ENCODE measurements at regions not wholly inside any gene's neighbourhood (a gene's known extent, or its start where the extent isn't known, plus 50 kb on each side); places are given as distances from the start of the nearest gene placed in this dataset.
"Not testable (repeated sequence)": the region's sequence is repeated elsewhere in the genome, so short reads cannot be mapped to it uniquely, and the experiment has no call there.

DNA sequence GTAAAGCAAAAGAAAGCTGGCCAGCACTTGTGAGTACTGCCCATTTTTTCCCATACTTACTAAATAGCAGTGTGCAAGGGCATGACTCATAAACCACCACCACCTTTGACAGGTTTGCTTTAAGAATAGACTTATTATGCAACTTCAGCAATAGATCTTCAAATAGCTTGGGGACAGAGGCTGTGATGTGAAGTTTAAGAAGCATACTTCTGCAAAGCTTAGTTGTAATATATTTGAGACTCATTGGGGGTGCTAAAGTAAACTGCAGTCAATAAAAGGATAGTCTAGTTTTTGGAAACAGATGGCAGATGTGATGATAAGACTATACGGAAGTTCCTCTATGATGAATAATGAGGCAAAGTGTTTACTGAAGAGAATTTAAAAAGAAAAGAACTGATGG lies 210.0 kb downstream of the PLA2G4A start:
- DNase-seq (ENCODE audit: low read depth, low spot score) = peak; percentile 73
- H3K27ac ChIP-seq = no peak overlapping the region

DNA sequence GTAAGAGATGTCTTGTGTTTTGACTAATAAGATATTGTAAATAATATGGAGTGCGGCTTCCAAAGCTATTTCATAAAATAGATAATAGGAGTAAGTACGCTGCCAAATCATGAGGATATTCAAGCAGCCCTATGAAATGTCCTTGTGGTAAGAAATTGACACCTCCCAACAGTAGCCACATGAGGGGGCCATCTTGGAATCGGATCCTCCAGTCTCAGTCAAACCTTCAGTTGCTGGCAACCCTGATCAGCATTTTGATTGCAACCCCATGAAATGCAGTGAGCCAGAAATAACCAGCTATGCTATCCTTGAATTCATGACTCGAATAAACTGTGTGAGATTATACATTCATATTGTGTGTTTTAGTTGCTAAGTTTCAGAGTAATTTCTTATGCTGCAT lies 212.4 kb downstream of the PLA2G4A start:
- no peak overlapping the region for H3K27ac ChIP-seq
- no peak for DNase-seq (ENCODE audit: low read depth, low spot score)

DNA sequence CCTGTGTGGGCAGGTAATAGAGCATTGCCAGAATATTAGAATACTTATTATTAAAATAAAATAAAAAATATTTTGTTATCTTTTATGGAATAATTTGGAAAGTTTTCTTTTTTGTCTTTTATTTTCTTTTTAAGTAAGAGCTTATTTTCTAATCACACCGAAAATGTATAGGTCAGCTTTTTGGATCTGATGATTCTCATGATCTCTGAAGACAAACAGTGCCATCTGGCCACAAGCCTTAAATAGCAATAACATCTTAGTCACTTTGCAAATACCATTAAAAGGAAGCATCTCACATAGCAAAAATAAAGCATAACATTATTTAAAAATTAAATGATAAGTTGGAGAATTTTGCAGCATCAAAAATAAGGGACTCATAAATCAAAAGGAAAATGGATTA lies 213.8 kb downstream of the PLA2G4A start:
- no peak for DNase-seq (ENCODE audit: low read depth, low spot score)
- no peak overlapping the region for H3K27ac ChIP-seq

DNA sequence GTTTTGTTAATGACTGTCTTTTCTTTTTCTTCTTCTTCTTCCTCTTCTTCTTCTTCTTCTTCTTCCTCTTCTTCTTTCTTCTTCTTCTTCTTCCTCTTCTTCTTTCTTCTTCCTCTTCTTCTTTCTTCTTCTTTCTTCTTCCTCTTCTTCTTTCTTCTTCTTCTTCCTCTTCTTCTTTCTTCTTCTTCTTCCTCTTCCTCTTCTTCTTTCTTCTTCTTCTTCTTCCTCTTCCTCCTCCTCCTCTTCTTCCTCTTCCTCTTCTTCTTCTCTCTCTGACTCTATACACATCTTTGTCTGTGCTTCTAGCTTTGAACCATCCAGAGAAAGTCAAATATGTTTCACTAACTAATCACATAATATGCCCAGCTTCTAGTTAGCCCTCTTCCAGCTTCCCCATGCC lies 214.7 kb downstream of the PLA2G4A start:
- not testable (repeated sequence) for DNase-seq (ENCODE audit: low read depth, low spot score); H3K27ac ChIP-seq

DNA sequence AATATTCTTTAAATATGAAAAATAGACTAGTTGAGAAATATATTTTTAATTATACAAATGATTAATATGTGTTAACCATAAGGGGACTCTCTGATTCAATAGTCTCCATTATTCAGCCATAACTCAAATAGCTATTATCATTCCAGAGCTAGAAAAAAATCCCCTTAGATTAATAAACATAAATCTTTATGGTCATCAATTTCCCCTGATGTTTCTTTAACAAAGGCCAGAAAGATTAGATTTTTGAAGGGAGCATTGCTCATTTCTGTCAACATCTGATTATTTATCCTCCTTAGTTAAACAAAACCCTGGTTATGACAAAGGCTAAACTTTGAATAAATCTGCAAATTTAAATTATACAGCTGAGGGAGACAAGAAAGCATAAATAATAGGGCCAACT lies 215.7 kb downstream of the PLA2G4A start:
- no peak overlapping the region for H3K27ac ChIP-seq
- no peak for DNase-seq (ENCODE audit: low read depth, low spot score)

DNA sequence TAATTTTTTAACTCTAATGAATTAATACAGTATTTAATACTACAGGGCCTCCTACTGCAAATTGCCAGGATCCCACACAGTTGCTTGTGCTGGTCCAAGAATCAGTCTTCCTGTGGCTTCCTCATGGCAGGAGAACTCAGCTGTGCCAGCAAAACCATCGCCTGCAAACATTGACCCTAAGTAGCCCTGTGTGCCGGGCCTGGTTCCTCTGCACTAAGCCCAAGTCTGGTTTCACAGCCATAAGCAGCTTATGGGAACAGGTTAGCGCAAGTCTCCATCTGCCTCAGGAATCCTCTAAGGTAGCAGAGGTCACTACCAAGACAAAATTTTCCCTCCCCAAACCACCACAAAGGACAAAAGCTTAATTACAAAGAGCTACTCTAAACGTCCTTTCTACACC lies 216.6 kb downstream of the PLA2G4A start:
- no peak overlapping the region for H3K27ac ChIP-seq
- no peak for DNase-seq (ENCODE audit: low read depth, low spot score)

DNA sequence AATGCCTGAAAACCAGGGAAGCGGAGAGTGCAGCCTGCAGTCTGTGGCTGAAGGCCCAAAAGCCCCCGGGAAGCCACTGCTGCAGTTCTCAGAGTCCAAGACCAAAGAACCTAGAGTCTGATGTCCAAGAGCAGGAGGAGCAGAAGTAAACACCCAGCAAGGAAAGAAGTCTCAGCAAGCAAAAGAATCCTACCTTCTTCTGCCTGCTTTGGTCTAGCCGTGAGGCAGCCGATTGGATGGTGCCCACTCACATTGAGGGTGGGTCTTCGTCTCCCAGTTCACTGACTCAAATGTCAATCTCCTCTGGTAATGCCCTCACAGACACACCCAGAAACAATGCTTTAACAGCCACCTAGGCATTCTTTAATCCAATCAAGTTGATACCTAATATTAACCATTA lies 217.5 kb downstream of the PLA2G4A start:
- H3K27ac ChIP-seq = no peak overlapping the region
- no peak for DNase-seq (ENCODE audit: low read depth, low spot score)

DNA sequence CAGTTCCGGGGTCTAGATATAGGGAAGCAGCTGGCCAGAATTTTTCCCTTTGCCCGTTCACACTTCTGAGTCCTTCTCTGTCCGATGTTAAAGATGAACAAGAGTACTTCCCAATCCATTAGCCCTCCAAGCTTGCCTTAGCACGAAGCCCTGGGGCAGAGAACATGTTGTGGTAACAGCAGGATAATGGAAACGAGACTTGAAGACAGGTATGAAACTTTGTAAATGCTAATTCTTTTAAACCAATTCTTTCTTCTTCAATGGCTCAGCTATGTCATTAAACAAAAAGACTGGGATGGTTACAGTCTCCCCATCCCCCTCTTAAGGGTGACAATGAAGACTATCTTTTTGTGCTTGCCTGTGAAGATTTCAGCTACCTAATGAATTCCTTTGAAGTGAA lies 218.5 kb downstream of the PLA2G4A start:
- no peak overlapping the region for H3K27ac ChIP-seq
- no peak for DNase-seq (ENCODE audit: low read depth, low spot score)

DNA sequence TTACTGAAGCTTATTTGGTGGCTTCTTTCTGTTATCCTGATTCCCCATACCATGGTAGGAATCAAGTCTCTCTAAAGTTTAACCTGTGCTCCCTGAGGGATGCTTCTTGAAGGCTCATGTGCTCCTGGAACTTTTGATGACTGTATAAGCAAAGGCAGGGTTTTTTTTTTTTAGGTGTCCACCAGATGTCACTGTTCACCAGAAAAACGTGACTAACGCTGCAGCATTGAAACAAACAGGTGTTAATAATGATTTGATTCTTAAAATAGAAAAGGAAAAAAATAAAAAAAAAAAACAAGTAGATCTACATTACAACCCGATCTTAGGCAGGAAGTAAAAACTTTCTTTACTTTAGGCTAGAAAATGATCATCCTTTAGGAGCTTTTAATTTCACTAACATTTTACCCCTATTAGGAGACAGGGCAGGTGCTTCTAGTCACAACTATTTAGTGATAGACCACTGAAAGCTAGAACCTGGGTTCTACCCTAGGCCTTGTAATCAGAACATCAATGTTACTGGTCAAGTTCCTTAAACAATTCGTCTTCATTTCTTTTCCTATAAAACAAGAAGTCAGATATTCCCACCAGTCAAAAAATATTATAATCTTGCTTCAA lies 223.0 kb downstream of the PLA2G4A start:
- no peak for DNase-seq (ENCODE audit: low read depth, low spot score)
- H3K27ac ChIP-seq = no peak overlapping the region

DNA sequence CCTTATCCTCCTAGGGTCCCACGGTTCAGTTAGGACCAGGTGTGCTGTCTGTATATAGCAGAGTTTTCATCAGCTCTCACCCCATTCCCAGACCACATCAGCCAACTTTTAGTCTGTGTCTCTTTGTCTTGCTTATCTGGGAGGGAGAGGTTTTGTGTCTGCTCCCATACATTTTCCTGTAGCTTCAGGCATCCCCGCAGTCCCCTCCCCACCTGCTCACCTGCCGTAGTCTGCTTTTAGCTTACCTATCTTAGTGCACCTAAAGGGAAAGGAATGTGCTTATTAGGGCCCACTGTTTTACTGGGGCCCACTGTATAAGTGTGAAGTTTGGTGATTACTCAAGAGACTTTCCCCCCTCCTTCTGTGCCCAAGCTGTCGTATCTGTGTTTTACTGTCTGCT lies 225.1 kb downstream of the PLA2G4A start:
- DNase-seq (ENCODE audit: low read depth, low spot score) = no peak

DNA sequence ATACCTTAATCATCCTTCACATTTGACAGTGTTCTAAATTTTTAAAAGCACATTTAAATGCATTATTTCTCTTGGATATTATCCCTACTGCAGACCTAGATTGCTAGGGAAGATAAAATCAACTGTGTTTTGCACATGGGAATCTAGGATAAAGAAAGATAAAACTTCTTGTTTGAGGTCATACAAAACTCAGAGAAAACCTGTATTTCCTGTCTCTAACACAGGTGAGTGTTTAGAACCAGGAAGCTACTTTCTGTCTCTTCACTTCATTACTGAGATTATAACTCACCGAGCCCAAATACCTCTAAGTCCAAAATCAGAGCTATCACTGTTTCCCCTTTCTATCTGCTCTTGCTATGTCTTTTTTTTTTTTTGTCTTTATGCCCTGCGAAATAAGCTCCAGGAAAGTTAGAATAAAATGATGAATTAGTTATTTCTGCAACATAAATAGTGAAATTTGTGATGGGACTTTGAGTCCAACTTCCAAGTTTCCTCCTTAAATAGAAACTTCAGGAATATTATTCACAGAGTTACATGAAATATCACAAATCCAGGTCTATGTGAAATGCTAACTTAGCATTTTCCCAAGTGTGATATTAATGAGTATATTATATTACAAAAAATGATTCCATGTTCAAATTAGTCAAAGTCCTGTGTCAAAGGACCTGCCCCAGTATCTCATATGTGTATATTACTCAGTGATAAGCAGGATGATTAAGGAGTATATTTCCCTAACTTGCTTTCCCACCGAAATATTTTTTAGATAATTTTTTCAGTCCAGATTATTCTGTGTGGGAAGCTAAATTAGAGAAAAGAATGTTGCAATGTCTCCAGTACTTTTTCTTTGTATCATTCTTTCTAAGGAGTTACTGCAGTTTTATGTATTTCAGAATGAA lies 226.4 kb downstream of the PLA2G4A start:
- no peak for DNase-seq (ENCODE audit: low read depth, low spot score)

More for the DNA sequence above, 225.1 kb downstream of the PLA2G4A start:
- no peak overlapping the region for H3K27ac ChIP-seq

DNA sequence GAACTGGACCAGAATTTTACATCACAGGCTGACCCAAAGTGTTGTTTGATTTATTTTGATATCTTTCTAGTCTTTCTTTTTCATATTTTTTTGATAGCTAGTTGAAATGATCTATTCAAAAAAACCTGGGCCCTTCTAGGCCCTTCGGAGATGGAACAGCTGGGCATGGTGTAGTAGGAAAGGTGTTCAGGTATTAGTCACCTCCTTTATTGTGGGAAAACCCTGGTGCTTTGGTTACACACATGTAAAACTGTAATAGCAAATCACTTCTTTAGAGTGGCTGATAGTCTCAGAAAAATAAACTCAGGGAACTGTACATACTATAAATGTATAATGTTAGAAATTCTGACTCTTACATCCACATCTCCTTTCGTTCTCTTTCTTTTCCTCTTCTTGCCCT lies 234.5 kb downstream of the PLA2G4A start:
- H3K27ac ChIP-seq = no peak overlapping the region
- DNase-seq (ENCODE audit: low read depth, low spot score) = no peak

More for the DNA sequence above, 226.4 kb downstream of the PLA2G4A start:
- no peak overlapping the region for H3K27ac ChIP-seq

DNA sequence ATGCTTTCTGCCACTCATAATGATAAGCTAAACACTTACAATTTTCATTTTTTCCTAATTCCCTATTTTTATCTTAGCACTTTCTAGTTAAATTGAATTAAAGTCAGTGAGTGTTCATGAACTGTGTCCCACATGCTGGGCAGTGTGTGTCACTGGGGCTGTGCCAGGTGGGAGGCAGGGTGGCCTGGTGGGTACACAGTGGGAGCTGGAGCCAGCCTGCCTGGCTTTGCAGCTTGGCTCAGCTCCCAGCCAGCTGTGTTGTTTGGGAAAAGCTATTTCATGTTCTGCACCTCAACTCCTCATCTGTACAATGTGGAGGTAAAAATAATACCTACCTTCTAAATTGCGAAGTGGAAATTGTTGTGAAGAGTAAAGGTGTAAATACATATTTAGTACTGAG lies 238.4 kb downstream of the PLA2G4A start:
- no peak for DNase-seq (ENCODE audit: low read depth, low spot score)
- H3K27ac ChIP-seq = no peak overlapping the region

DNA sequence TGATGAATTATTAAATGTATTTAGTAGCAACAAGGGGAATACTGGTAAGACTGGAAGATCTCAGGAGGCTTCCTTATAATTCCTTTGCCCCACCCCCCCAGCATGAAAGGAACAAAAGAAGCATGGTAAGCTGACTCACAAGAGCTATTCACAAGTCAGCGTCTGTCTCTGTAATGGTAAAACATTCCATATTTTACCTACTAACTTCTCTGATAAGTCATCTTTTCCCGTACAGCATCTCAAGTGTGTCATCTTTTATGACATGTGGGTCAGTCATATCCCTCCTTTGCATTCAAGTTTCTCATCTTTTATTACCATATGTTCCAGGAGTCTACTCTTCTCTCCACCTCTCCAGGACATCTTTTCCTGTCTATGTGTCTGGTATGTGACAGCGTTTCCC lies 241.3 kb downstream of the PLA2G4A start:
- H3K27ac ChIP-seq = no peak overlapping the region
- DNase-seq (ENCODE audit: low read depth, low spot score) = peak; percentile 26

DNA sequence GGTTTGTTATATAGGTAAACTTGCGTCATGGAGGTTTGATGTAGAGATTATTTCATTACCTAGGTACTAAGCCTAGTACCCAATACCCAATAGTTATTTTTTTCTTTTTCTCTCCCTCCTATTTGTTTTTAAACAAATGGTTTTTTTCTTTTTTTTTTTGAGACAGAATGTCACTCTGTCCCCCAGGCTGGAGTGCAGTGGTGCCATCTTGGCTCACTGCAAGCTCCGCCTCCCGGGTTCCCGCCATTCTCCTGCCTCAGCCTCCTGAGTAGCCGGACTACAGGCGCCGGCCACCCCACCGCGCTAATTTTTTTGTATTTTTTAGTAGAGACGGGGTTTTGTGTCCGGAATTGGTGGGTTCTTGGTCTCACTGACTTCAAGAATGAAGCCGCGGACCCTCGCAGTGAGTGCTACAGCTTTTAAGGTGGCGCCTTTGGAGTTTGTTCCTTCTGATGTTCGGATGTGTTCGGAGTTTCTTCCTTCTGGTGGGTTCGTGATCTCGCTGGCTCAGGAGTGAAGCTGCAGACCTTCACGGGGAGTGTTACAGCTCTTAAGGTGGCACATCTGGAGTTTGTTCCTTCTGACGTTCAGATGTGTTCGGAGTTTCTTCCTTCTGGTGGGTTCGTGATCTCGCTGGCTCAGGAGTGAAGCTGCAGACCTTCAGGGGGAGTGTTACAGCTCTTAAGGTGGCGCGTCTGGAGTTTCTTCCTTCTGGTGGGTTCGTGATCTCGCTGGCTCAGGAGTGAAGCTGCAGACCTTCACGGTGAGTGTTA lies 243.7 kb downstream of the PLA2G4A start:
- DNase-seq (ENCODE audit: low read depth, low spot score); H3K27ac ChIP-seq: not testable (repeated sequence)

DNA sequence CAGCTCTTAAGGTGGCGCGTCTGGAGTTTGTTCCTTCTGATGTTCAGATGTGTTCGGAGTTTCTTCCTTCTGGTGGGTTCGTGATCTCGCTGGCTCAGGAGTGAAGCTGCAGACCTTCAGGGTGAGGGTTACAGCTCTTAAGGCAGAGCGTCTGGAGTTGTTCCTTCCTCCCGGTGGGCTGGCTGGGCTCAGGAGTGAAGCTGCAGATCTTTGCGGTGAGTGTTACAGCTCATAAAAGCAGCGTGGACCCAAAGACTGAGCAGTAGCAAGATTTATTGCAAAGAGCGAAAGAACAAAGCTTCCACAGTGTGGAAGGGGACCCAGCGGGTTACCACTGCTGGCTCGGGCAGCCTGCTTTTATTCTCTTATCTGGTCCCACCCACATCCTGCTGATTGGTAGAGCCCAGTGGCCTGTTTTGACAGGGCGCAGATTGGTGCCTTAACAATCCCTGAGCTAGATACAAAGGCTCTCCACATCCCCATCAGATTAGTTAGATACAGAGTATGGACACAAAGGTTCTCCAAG lies 244.3 kb downstream of the PLA2G4A start:
- DNase-seq (ENCODE audit: low read depth, low spot score); H3K27ac ChIP-seq: not testable (repeated sequence)

DNA sequence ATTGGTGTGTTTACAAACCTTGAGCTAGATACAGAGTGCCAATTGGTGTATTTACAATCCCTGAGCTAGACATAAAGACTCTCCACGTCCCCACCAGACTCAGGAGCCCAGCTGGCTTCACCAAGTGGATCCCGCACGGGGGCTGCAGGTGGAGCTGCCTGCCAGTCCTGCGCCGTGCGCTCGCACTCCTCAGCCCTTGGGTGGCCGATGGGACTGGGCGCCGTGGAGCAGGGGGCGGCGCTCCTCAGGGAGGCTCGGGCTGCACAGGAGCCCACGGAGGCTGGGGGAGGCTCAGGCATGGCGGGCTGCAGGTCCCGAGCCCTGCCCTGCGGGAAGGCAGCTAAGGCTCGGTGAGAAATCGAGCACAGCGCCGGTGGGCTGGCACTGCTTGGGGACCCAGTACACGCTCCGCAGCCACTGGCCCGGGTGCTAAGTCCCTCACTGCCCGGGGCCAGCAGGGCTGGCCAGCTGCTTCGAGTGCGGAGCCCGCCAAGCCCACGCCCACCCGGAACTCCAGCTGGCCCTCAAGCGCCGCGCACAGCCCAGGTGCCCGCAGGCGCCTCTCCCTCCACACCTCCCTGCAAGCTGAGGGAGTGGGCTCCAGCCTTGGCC lies 245.0 kb downstream of the PLA2G4A start:
- DNase-seq (ENCODE audit: low read depth, low spot score); H3K27ac ChIP-seq: not testable (repeated sequence)

DNA sequence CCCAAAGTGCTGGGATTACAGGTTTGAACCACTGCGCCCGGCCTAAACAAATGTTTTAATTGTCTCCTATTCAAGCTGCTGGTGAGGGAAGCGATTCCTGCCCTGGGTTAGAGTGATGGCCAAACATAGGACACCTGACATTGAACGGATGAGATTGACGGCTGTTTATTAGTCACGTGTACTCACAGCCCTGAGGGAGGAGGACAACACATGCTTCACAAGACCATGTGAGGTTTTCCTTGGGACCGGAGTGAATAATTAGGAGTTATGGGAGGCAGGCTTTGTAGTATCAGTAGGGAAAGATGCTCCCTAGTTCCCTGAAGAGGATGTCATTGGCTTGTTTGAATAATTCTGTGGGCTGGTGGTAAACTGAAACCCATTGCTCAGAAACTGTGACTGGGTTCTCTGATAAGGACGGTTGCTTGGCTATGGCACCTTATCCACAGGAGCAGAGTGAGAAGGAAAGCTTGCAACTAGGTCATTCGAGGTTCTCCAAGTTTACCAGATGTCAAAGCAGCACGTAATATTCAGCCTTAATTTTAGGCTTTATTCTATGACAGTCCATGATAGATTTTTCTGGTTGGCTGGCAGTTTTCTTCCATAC lies 245.8 kb downstream of the PLA2G4A start:
- H3K27ac ChIP-seq = no peak overlapping the region
- no peak for DNase-seq (ENCODE audit: low read depth, low spot score)

DNA sequence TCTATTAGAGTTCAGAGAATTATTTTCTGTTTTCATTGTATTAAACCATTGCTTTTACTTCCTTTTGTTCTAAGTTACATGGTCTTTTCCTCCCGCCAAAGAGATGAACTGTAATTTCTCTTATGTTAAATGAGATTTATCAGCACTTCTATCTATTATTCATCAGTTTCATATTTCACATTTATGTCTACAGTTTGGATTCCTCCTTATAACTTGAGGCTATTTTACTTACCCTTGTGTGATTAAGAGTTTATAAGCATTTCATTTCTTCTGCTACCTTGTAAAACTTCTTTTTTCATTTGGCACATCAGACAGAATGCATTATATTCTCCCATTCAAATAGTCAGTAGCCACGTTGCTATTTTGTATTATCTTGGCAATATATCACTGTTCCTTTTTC lies 248.2 kb downstream of the PLA2G4A start:
- H3K27ac ChIP-seq = no peak overlapping the region
- no peak for DNase-seq (ENCODE audit: low read depth, low spot score)

DNA sequence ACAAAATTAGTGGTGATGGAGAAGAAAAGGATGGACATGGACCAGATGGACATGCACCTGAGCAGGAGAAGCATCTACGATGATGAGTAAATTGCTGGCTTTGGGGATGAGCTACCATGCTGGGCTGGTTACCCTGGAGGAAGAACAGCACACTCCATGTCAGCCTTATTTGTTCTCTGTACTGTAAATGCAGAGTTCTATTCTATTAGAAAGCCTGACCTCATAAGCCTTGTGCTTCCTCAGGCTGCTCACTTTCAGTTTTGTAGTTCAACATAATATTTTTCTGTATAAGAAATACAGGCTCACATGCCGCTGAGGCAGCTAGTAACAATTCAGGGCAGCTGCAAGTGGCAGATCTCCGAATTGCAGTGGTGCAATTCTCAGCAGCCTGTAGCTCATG lies 249.6 kb downstream of the PLA2G4A start:
- no peak overlapping the region for H3K27ac ChIP-seq
- no peak for DNase-seq (ENCODE audit: low read depth, low spot score)
